Peyer's patch (tissue), 4 donors: ENCODE measurements at regions not wholly inside any gene's neighbourhood (a gene's known extent, or its start where the extent isn't known, plus 50 kb on each side); places are given as distances from the start of the nearest gene placed in this dataset.

ENCODE experiments used
- CTCF ChIP-seq, 6 experiments: fragments of 450-650 bp in 4 of 6; fragments of 200-600 bp in 2 of 6; sonication (generic) in 1 of 6; IDR thresholded peaks; one replicate each; pipeline ENCODE4 v1.5.1; 2017 to 2019; ENCODE audit warnings: antibody characterized with exemption in 6 of 6, mild to moderate bottlenecking in 3 of 6, moderate library complexity in 1 of 6
- POLR2A ChIP-seq, 2 donors: fragments of 450-650 bp; IDR thresholded peaks; one replicate each; pipeline ENCODE4 v1.5.1; 2017; ENCODE audit warnings: antibody characterized with exemption in 2 of 2, mild to moderate bottlenecking in 2 of 2, moderate library complexity in 2 of 2

GRCh38 chr10:78664929-78665553, 403.7 kb upstream of the ZMIZ1 start:
- TF ChIP-seq POLR2A (IDR thresholded peaks at IDR 0.05) (no peak), CTCF (IDR thresholded peaks at IDR 0.05) (peak in 5 of 6 experiments; percentile 26 to 62 (median 51))
